ENCODE measurements at regions not wholly inside any gene's neighbourhood (a gene's known extent, or its start where the extent isn't known, plus 50 kb on each side); places are given as distances from the start of the nearest gene placed in this dataset.

DNA sequence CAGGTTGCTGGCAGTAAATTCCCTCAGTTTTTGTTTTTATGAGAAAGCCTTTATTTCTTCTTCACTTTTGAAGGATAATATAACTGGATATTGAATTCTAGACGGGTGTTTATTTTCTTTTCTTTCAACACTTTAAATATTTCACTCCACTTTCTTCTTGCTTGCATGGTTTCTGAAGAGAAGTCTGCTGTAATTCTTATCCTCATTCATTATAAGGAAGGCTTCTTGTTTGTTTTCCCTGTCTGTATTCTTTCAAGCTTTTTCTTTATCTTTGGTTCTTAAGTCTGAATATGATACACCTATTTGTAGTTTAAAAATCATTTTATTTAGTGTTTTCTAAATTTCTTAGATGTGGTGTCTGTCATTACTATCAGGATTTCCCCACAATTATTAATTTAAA lies 1054.3 kb downstream of the TLE1 start:
- DNase-seq (ENCODE audit: low spot score) = no peak

DNA sequence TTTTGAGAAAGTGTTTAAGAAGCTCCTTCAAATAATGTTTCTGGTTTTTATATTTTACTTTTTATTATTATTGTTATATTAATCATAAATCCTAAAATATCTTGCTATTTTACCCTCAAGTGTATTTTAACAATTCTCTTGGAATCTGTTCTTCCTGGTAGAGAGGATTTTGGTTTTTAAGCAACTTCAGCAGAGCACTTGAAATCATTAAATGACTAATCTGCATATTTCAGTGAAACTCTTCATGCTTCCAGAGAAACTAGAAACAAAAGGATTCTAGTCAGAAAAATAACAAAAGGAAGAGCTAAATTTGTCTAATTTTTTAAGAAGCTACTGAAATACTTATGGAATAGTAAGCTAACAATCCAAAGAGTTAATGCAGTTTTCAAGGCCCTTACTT lies 1057.3 kb downstream of the TLE1 start:
- no peak for DNase-seq (ENCODE audit: low spot score)

GRCh38 chr9:80622508-80622907 lies 1050.7 kb downstream of the TLE4 start:
- no peak for DNase-seq (ENCODE audit: low spot score)

DNA sequence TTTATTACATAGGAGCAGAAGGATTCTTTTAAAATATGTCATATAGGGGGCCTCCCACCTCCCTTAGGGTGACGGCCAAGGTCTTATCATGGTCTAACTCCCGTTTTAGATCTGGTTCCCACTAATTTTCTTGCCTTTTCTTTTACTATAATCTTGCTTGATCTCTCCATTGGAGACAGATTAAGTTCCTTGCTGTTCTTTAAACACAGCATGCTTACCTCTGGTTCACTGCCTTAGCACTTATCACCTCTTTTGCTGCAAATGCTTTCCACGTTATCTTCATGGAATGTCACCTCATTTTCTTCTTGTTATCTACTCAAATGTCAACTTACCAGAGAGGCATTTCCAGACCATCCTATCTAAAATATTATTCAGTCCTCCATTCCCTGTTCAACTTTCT lies 1047.6 kb downstream of the TLE4 start:
- DNase-seq (ENCODE audit: low spot score) = no peak

GRCh38 chr9:80615964-80616363 lies 1044.2 kb downstream of the TLE4 start:
- no peak for DNase-seq (ENCODE audit: low spot score)

- DNase-seq (ENCODE audit: low spot score) = no peak
Measured at GRCh38 chr9:80605793-80606192, 1034.0 kb downstream of the TLE4 start.

DNA sequence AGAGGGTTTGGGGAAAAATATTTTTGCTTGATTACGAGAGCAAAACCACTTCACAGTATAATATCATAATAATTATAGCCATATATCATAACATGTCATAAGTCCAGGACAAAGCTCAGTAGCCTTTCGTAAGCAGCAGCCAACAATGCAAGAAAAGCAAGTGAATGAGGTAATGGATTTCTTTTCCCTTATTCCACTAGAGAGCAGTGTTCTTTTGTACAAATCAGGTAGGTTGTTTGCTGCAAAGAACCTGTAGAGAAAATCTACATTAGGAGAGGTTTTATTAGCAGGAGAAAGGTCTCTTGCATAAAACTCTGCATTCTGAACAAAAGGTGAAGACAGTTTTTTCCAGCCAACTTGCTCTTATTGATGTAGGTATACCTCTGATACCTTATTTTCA lies 1033.4 kb downstream of the TLE4 start:
- peak; percentile 42 for DNase-seq (ENCODE audit: low spot score)

DNA sequence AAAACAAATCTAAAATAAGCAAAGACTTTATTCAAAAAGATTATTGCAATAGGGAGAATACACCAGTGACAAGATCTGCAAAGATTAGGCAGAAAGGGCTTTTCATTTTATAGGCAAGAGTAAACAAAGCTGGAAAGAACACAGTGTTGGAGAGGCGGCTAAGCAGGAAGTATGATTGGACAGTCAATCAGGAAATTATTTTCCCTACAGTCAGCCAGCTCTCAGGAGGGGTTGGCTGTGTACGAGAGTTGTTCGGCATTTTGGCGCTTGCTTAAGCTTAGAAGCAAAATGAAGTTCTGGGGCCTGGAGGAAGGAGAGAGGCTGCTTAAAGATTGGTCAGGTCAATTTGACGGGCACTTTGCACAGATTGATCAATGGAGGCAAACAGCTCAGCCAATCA lies 1030.5 kb downstream of the TLE4 start:
- no peak for DNase-seq (ENCODE audit: low spot score)

- no peak for DNase-seq (ENCODE audit: low spot score)
Measured at GRCh38 chr9:80596579-80596978, 1024.8 kb downstream of the TLE4 start.

- DNase-seq (ENCODE audit: low spot score) = no peak
Measured at GRCh38 chr9:80595192-80595591, 1023.4 kb downstream of the TLE4 start.

GRCh38 chr9:80592413-80592812 lies 1020.6 kb downstream of the TLE4 start:
- DNase-seq (ENCODE audit: low spot score) = no peak

- no peak for DNase-seq (ENCODE audit: low spot score)
Measured at GRCh38 chr9:80586786-80587330, 1015.1 kb downstream of the TLE4 start.

GRCh38 chr9:80571953-80572352 lies 1000.2 kb downstream of the TLE4 start:
- no peak for DNase-seq (ENCODE audit: low spot score)

DNA sequence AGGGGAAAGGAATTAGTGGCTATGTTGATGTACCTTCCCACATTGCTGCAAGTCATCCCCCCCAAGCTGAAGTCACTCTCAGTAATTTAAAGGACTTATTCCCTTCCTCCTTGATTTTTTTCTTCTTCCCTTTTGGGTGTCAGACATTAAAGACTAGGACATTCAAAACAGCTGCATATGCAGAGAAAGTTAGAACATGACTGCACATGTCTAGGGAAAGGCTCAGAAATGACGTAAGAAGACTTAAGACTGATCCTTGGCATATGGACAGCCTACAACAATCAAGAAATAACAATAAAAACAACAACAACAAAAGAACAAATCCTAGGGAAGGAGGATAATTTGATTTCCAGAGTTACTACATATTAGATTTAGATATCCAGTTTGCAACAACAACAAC lies 997.5 kb downstream of the TLE4 start:
- no peak for DNase-seq (ENCODE audit: low spot score)

GRCh38 chr9:80561526-80561925 lies 989.8 kb downstream of the TLE4 start:
- no peak for DNase-seq (ENCODE audit: low spot score)

- DNase-seq (ENCODE audit: low spot score) = no peak
Measured at GRCh38 chr9:80560976-80561375, 989.2 kb downstream of the TLE4 start.

DNA sequence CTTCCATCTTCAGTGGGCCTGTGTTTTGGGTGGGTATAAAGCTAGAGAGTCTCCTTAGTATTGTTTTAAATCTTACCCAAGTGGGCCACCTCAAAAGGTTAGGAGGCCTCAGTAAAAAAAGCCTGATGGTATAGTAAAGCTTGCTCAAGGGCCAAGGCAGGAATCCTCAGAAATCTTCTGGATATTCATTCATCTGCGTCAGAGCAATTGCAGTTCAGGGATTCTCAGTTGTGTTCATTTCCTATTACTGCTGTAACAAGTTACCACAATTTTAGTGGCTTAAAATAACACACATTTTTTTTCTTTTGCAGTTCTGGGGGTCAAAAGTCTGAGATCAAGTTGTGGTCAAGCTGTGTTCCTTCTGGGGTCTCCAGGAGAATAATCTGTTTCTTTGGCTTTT lies 985.5 kb downstream of the TLE4 start:
- DNase-seq (ENCODE audit: low spot score) = no peak

GRCh38 chr9:80556631-80557030 lies 984.9 kb downstream of the TLE4 start:
- DNase-seq (ENCODE audit: low spot score) = no peak

GRCh38 chr9:80555782-80556325 lies 984.1 kb downstream of the TLE4 start:
- no peak for DNase-seq (ENCODE audit: low spot score)

DNA sequence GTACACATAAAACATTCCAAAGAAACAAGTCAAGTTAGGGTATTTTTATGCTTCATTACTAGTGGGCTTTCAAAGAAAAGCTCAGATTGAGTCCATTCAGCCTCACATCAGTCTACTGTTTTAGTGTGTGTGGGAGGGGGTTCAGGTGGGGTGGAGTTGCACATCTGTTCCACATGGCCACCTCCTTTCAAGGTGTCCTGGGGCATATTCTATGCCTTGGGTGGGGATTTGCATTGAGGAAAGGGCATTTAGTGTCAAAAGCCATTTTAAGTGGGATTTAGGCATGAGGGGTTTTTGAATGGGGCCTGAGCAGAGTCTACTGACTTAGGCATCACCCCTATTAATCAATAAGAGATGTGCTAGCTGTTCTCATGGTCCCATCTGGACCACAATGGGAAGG lies 983.1 kb downstream of the TLE4 start:
- no peak for DNase-seq (ENCODE audit: low spot score)

- no peak for DNase-seq (ENCODE audit: low spot score)
Measured at GRCh38 chr9:80554301-80554700, 982.5 kb downstream of the TLE4 start.

- no peak for DNase-seq (ENCODE audit: low spot score)
Measured at GRCh38 chr9:80552931-80553330, 981.2 kb downstream of the TLE4 start.

DNA sequence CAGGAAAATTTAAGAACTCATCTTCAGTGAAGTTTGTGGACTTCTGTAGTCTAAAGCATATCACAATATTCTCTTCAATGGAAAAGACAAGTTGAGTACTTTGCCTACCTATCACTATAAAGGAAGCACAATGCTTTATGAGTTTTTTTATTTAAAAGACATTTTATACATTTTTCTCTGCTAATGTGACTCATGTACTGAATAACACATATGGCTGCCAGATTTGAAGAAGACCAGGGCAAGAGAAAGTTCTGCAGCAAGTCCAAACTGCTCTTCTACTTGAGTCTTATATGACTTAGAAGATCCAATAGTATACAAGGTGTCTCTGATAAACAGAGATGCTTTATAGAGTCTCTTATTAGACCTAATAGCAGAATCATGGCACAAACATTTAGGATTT lies 978.4 kb downstream of the TLE4 start:
- DNase-seq (ENCODE audit: low spot score) = no peak

DNA sequence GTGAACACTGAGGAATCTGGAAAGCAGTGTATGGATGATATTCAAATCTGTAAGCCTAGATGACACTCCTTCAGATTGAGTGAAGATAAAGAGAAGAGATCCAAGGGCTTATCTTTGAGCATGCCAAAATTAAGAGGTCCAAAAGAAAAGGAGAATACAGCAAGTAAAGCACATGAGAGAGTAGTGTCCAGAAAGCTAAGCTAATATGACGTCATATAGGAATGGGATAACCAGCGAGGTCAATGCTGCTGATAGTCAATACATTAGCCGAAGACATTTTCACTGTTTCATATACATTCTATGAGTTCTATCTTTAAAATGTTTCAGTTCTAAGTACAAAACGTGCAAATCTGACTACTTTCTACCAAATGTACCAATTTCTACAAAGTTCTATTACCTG lies 975.8 kb downstream of the TLE4 start:
- no peak for DNase-seq (ENCODE audit: low spot score)

DNA sequence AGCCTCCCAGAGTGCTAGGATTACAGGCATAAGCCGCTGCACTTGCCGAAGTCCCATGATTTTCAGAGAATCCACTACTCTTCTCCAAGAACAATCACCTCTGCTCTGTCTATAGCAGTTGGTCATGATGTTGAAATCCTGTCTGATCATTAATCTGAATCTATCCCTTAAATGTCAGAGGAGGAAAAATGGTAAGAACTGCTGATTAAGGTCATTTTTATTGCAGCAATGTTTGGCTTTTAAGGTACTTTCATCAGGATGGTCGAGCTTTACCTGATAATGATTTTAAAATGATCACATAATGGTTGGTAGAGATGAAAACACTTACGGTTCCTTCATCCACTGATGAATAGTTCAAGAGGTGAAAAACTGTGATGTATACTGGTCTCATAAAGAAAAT lies 968.6 kb downstream of the TLE4 start:
- DNase-seq (ENCODE audit: low spot score) = no peak

Data from iPS-NIHi11 (cell line).